DOHH2 (cell line): ENCODE measurements at regions not wholly inside any gene's neighbourhood (a gene's known extent, or its start where the extent isn't known, plus 50 kb on each side); places are given as distances from the start of the nearest gene placed in this dataset.

Experiments used
- H3F3A ChIP-seq: fragments of 200-600 bp; sonication (generic), shearing (Covaris generic); 2 replicates; pipeline ENCODE4 v1.6.0; 2016; ENCODE audit warnings: antibody characterized with exemption, mild to moderate bottlenecking; ENCODE audit not compliant: control insufficient read depth, insufficient read depth
- H3K27ac ChIP-seq: fragments of 200-600 bp; sonication (generic); 2 replicates; pipeline ENCODE4 v1.5.1; 2014; ENCODE audit warnings: low read depth, mild to moderate bottlenecking, low read length, moderate library complexity
- H3K27me3 ChIP-seq: fragments of 200-600 bp; sonication (generic); 2 replicates; pipeline ENCODE4 v1.6.1; 2014; ENCODE audit warnings: mild to moderate bottlenecking, low read length, mixed read lengths; ENCODE audit not compliant: control insufficient read depth
- H3K36me3 ChIP-seq: fragments of 200-600 bp; sonication (generic); 2 replicates; pipeline ENCODE4 v1.6.1; 2014; ENCODE audit warnings: mild to moderate bottlenecking, low read length, moderate library complexity, mixed read lengths; ENCODE audit not compliant: control insufficient read depth
- H3K4me1 ChIP-seq: fragments of 200-600 bp; sonication (generic); 2 replicates; pipeline ENCODE4 v1.6.1; 2014; ENCODE audit warnings: mild to moderate bottlenecking, low read length, mixed read lengths; ENCODE audit not compliant: control insufficient read depth
- H3K4me2 ChIP-seq: fragments of 200-600 bp; sonication (generic); 2 replicates; pipeline ENCODE4 v1.6.0; 2014; ENCODE audit warnings: mild to moderate bottlenecking, low read length, moderate library complexity
- H3K4me3 ChIP-seq: fragments of 200-600 bp; sonication (generic); 2 replicates; pipeline ENCODE4 v1.5.1; 2014; ENCODE audit warnings: mild to moderate bottlenecking, low read length, mixed read lengths
- H3K79me2 ChIP-seq: fragments of 200-600 bp; sonication (generic); 2 replicates; pipeline ENCODE4 v1.6.1; 2014; ENCODE audit warnings: mild to moderate bottlenecking, low read length, mixed read lengths; ENCODE audit not compliant: control insufficient read depth
- H3K9me2 ChIP-seq: fragments of 200-600 bp; sonication (generic); replicated peaks from 2 replicates; pipeline ENCODE4 v1.6.1; 2014; ENCODE audit warnings: mild to moderate bottlenecking, low read length, mixed read lengths; ENCODE audit not compliant: control insufficient read depth
- H3K9me3 ChIP-seq: fragments of 200-600 bp; sonication (generic); 2 replicates; pipeline ENCODE4 v1.6.1; 2014; ENCODE audit warnings: antibody characterized with exemption, low read length, mixed read lengths; ENCODE audit not compliant: control insufficient read depth, insufficient read depth
- H4K20me1 ChIP-seq: fragments of 200-600 bp; sonication (generic); 2 replicates; pipeline ENCODE4 v1.6.0; 2014; ENCODE audit warnings: low read depth, mild to moderate bottlenecking, antibody characterized with exemption, low read length, moderate library complexity; ENCODE audit not compliant: control insufficient read depth, insufficient read depth
- EZH2phosphoT487 ChIP-seq: fragments of 200-600 bp; sonication (generic); IDR thresholded peaks from 2 replicates; pipeline ENCODE4 v1.6.1; 2017; ENCODE audit warnings: borderline replicate concordance, mild to moderate bottlenecking, antibody characterized with exemption, low read length, moderate library complexity, mixed read lengths
- TF ChIP-seq, protein P1 (sequence below): fragments of 200-600 bp; sonication (generic); IDR thresholded peaks from one replicate; pipeline ENCODE4 v1.5.1; 2014; ENCODE audit warnings: antibody characterized with exemption, mild to moderate bottlenecking, low read depth, low read length; ENCODE audit not compliant: poor library complexity, severe bottlenecking

DNA sequence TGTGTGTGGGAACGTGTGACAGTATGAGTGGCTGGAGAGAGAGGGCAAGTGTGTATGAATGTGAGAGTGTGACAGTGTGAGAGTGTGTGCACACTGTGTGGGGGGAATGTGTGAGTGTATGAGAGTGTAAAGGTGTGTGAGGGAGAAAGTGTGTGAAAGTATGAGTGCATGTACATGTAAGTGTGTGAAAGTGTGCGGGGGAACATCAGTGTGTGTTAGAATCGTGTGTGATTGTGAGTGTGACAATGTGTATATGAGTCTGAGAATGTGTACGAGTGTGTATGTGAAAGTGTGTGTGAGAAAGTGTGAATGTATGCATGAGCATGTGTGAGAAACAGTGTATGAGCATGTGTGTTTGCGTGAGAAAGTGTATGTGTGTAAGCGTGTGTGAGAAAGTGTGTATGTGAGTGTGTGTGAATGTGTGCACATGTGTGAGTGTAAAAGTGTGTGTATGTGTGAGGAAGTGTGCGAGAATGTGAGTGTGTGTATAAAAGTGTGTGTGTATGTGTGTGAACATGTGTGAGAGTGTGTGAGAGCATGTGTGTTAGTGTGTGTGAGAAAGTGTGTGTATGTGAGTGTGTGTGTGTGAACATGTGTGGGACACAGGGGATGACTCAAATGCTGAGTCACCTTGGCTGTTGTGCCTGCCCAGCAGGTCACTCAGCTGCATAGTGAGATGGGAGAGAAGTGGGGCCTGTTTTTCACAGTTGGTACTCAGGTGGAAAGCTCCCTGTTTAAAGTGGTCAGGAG, 220.5 kb upstream of the TBX3 start:
- Histone ChIP-seq H3K27ac (no peak overlapping the region), H3K9me2 (no peaks in the 10 kb centered on the region), H3K27me3 (no peaks in the 10 kb centered on the region), H3K36me3 (no peaks in the 10 kb centered on the region), H4K20me1 (no peaks in the 10 kb centered on the region), H3K4me2 (no peak overlapping the region), H3K79me2 (no peaks in the 10 kb centered on the region), H3K9me3 (peaks cover 17% of the 10 kb centered on the region; the same call in 1 of the 2 replicates), H3F3A (no peaks in the 10 kb centered on the region), H3K4me3 (no peak overlapping the region), H3K4me1 (no peaks in the 10 kb centered on the region)
- TF ChIP-seq, protein P1, sequence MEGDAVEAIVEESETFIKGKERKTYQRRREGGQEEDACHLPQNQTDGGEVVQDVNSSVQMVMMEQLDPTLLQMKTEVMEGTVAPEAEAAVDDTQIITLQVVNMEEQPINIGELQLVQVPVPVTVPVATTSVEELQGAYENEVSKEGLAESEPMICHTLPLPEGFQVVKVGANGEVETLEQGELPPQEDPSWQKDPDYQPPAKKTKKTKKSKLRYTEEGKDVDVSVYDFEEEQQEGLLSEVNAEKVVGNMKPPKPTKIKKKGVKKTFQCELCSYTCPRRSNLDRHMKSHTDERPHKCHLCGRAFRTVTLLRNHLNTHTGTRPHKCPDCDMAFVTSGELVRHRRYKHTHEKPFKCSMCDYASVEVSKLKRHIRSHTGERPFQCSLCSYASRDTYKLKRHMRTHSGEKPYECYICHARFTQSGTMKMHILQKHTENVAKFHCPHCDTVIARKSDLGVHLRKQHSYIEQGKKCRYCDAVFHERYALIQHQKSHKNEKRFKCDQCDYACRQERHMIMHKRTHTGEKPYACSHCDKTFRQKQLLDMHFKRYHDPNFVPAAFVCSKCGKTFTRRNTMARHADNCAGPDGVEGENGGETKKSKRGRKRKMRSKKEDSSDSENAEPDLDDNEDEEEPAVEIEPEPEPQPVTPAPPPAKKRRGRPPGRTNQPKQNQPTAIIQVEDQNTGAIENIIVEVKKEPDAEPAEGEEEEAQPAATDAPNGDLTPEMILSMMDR, result no peak
- no peak for TF ChIP-seq EZH2phosphoT487

DNA sequence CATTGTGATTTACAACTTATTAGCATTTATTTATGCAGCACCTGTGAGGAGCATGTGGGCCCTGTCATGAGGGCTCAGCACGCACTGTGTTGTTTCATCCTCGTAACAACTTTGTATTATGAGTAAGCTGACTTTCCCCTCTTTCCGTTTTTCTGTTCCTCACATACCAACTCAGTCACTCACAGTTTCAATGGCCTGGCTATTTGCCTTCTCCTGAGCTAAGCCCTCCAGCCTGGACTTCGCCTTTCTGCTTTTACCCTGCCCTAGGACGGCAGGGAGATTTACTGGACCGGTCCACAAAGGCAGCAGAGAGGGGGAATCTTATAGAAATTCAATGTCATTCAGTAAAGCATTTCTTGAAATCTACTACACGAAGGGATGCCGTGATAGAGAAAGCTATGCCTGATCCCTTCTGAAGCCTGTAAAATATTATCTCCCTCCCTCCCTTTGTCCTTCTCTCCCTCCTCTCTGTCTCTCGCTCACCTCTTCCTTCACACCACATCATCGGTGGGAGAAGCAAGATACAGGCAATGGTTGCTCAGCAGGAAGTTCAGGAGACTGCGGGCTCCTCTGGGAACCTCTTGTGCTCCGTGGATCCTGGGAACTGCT, 219.2 kb upstream of the TBX3 start:
- Histone ChIP-seq H3K4me1 (no peaks in the 10 kb centered on the region), H4K20me1 (no peaks in the 10 kb centered on the region), H3F3A (no peaks in the 10 kb centered on the region), H3K4me3 (no peak overlapping the region), H3K9me3 (peaks cover 17% of the 10 kb centered on the region; the same call in 1 of the 2 replicates), H3K36me3 (no peaks in the 10 kb centered on the region), H3K27me3 (no peaks in the 10 kb centered on the region), H3K27ac (no peak overlapping the region), H3K79me2 (no peaks in the 10 kb centered on the region), H3K4me2 (no peak overlapping the region), H3K9me2 (no peaks in the 10 kb centered on the region)
- TF ChIP-seq, protein P1, result no peak
- TF ChIP-seq EZH2phosphoT487, result no peak

DNA sequence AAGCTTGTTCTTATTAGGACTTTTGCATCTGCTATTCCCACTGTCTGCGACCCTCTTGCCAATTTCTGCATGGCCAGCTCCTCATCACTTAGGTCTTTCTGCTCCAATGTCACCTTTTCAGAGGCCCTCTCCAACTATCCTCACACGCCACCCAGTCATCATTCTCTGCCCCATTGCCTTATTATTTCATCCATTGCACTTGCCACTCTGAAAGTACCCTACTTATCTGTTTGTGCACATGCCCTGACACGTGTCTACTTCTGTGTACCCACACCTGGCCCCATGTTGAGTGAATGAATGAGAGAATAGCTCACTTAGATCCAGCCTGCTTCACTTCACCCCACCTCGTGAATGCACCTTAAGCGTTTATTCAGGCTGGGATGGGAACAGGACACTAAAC, 218.7 kb upstream of the TBX3 start:
- H3F3A ChIP-seq, result no peaks in the 10 kb centered on the region
- H3K4me1 ChIP-seq, result no peaks in the 10 kb centered on the region
- H3K36me3 ChIP-seq, result no peaks in the 10 kb centered on the region
- H3K27ac ChIP-seq, result no peak overlapping the region
- peaks cover 17% of the 10 kb centered on the region; the same call in 1 of the 2 replicates for H3K9me3 ChIP-seq
- TF ChIP-seq, protein P1, result no peak
- no peak for TF ChIP-seq EZH2phosphoT487
- H4K20me1 ChIP-seq, result no peaks in the 10 kb centered on the region
- no peaks in the 10 kb centered on the region for H3K9me2 ChIP-seq
- H3K4me3 ChIP-seq, result no peak overlapping the region
- H3K27me3 ChIP-seq, result no peaks in the 10 kb centered on the region
- no peak overlapping the region for H3K4me2 ChIP-seq
- H3K79me2 ChIP-seq, result no peaks in the 10 kb centered on the region
